Chondrocyte (in vitro differentiated cells): ENCODE measurements at regions not wholly inside any gene's neighbourhood (a gene's known extent, or its start where the extent isn't known, plus 50 kb on each side); places are given as distances from the start of the nearest gene placed in this dataset.

Experiments used
- DNase-seq: peaks from one replicate; pipeline ENCODE4 v3.0.0; 2021; ENCODE audit warnings: mixed read lengths, low spot score
- H3K27ac Mint-ChIP-seq: one replicate; pipeline ENCODE4 v1.8.0; 2021; ENCODE audit warnings: mild to moderate bottlenecking, moderate library complexity, mixed read lengths; ENCODE audit not compliant: unreplicated experiment
- H3K27me3 Mint-ChIP-seq: 2 replicates; pipeline ENCODE4 v1.8.0; 2021; ENCODE audit warnings: low read depth, mixed read lengths
- H3K36me3 Mint-ChIP-seq: 2 replicates; pipeline ENCODE4 v1.8.0; 2021; ENCODE audit warnings: low read depth, mixed read lengths
- H3K4me1 Mint-ChIP-seq: 2 replicates; pipeline ENCODE4 v1.8.0; 2021; ENCODE audit warnings: low read depth, mild to moderate bottlenecking, mixed read lengths
- H3K4me3 Mint-ChIP-seq: one replicate; pipeline ENCODE4 v1.8.0; 2021; ENCODE audit warnings: mild to moderate bottlenecking, moderate library complexity, mixed read lengths; ENCODE audit not compliant: unreplicated experiment
- H3K9me3 Mint-ChIP-seq: 2 replicates; pipeline ENCODE4 v1.8.0; 2021; ENCODE audit warnings: low read depth, mixed read lengths
- TF ChIP-seq, protein P1 (sequence below): fragments of 200-600 bp; sonication (generic); IDR thresholded peaks from 2 replicates; pipeline ENCODE4 v1.5.0; 2021; ENCODE audit warnings: antibody characterized with exemption, mild to moderate bottlenecking, moderate library complexity

DNA sequence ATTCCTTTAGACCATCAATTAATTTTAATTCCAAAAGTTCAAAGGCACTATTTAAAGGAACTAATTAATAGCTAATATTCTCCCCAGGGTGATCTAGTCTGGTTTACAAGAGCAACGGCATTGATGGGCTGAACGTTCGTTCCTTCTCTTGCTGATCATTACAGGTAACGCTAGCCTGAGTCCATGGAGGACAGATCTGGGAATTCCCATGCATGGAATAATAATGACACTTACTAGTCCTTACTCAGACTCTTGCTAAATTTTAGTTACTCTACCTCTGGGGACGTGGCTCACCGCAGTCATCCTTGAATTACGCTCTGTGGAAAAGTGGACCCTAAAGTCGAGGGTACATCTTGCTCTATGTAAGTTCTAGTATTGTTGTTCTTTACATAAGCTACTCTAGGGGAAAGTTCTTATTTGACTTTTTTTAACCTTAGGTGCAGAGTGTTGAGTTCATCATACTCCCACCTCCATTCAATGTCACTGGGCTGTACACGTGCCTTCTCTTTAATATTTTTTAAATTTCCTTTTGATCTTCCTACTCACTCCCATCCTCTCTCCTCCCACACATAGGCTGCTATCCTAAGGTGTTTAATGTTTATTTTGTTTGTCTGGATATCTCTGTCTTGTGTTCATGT lies 133.9 kb downstream of the ZNF281 start:
- H3K27me3 Mint-ChIP-seq: no peaks in the 10 kb centered on the region
- no peak for DNase-seq
- H3K27ac Mint-ChIP-seq: no peak overlapping the region
- no peak overlapping the region for H3K4me3 Mint-ChIP-seq
- no peaks in the 10 kb centered on the region for H3K36me3 Mint-ChIP-seq
- H3K4me1 Mint-ChIP-seq: no peaks in the 10 kb centered on the region
- no peaks in the 10 kb centered on the region for H3K9me3 Mint-ChIP-seq
- TF ChIP-seq, protein P1, sequence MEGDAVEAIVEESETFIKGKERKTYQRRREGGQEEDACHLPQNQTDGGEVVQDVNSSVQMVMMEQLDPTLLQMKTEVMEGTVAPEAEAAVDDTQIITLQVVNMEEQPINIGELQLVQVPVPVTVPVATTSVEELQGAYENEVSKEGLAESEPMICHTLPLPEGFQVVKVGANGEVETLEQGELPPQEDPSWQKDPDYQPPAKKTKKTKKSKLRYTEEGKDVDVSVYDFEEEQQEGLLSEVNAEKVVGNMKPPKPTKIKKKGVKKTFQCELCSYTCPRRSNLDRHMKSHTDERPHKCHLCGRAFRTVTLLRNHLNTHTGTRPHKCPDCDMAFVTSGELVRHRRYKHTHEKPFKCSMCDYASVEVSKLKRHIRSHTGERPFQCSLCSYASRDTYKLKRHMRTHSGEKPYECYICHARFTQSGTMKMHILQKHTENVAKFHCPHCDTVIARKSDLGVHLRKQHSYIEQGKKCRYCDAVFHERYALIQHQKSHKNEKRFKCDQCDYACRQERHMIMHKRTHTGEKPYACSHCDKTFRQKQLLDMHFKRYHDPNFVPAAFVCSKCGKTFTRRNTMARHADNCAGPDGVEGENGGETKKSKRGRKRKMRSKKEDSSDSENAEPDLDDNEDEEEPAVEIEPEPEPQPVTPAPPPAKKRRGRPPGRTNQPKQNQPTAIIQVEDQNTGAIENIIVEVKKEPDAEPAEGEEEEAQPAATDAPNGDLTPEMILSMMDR: no peak

DNA sequence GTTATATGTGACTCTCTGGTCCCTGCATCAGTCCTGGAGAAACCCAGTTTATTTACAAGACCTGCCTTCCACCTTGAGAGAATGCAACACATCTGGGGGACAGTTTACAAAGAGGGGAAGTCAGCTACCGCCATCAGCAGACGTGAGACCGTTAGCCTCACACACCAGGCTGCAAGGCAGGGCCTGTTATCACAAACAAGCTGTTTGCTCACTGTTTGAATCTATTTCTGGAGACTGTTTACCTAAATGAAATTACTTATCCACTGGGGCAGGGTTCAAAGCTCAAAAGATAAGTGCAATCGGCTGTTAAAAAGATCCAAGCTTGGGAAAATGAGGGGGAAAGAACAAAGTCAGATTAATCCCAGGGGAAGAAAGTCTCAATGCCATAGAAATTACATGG lies 134.4 kb downstream of the ZNF281 start:
- DNase-seq: no peak
- Mint-ChIP-seq H3K27me3 (no peaks in the 10 kb centered on the region), H3K36me3 (no peaks in the 10 kb centered on the region), H3K4me1 (no peaks in the 10 kb centered on the region), H3K27ac (no peak overlapping the region), H3K9me3 (no peaks in the 10 kb centered on the region), H3K4me3 (no peak overlapping the region)
- TF ChIP-seq, protein P1: no peak

DNA sequence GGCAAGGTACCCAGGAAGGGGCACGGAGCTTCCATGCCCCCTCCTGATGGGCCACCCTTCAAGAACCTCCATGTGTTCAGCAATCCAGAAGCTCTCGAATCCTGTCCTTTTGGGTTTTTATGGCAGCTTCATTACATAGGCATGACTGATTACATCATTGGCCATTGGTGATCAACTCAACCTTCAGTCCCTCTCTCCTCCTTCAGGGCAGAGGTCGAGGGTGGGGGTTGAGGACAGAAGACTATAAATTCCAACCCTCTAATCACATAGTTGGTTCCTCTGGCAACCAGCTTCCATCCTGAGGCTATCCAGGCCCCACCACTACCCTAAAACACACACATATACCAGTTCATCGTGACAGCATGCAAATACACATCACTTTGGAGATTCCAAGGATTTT lies 135.7 kb downstream of the ZNF281 start:
- Mint-ChIP-seq H3K27me3 (no peaks in the 10 kb centered on the region), H3K36me3 (no peaks in the 10 kb centered on the region), H3K4me3 (no peak overlapping the region), H3K27ac (no peak overlapping the region), H3K9me3 (no peaks in the 10 kb centered on the region), H3K4me1 (no peaks in the 10 kb centered on the region)
- TF ChIP-seq, protein P1: no peak
- DNase-seq: no peak

DNA sequence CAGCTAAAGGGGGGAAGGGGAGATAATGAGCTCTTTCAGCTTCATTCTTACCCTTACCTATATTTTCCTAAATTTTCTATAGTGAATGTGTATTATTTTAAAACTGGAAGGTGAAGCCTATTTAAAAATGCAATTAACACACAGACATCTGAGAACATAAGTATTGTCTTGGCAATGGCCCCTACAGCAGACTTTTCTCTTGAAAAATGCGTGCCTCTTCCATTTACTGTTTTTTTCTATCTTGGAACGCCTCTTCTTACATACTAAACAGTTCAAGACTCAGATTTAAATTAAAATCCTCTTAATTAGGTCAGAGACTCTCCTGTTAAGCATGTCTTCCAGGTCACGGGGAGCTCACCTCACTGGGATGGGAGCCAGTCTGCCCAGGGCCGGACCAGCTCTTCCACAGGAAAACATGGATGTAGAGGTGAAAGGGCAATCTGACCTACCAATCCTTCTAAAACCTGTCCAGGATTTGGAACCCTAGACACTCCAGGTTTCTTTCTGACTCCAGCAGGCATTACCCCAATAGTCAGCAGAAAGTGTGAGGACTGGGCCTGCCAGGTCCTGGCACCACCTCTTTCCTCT lies 137.3 kb downstream of the ZNF281 start:
- TF ChIP-seq, protein P1: no peak
- H3K27ac Mint-ChIP-seq: no peak overlapping the region
- no peaks in the 10 kb centered on the region for H3K4me1 Mint-ChIP-seq
- no peaks in the 10 kb centered on the region for H3K27me3 Mint-ChIP-seq
- no peaks in the 10 kb centered on the region for H3K9me3 Mint-ChIP-seq
- H3K36me3 Mint-ChIP-seq: no peaks in the 10 kb centered on the region
- no peak overlapping the region for H3K4me3 Mint-ChIP-seq
- no peak for DNase-seq

DNA sequence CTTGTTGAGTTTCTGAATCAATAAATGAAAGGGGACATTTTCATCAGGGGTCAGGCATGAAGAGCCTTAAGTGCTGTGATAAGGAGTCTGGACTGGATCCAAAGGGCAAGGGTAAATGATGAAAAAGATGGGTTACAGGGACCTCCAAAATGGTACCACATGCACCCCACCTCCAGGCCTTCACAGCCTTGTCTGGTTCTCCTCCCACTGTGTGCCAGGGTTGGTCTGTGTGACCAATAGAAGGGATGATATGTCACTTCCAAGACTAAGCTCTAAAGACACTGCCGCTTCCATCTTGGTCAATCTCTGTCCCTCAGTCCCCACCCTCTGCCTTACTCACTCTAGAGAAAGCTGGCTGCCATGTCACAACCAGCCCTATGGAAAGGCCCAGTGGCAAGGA lies 140.6 kb downstream of the ZNF281 start:
- no peaks in the 10 kb centered on the region for H3K36me3 Mint-ChIP-seq
- no peak overlapping the region for H3K27ac Mint-ChIP-seq
- no peaks in the 10 kb centered on the region for H3K4me1 Mint-ChIP-seq
- no peaks in the 10 kb centered on the region for H3K9me3 Mint-ChIP-seq
- DNase-seq: no peak
- no peaks in the 10 kb centered on the region for H3K27me3 Mint-ChIP-seq
- TF ChIP-seq, protein P1: no peak
- H3K4me3 Mint-ChIP-seq: no peak overlapping the region
